GM12878 (cell line): ENCODE measurements at regions not wholly inside any gene's neighbourhood (a gene's known extent, or its start where the extent isn't known, plus 50 kb on each side); places are given as distances from the start of the nearest gene placed in this dataset.

ENCODE experiments used
- BHLHE40 ChIP-seq, 2 experiments: fragments of 450-650 bp in 1 of 2; IDR thresholded peaks; 2 replicates each; pipeline ENCODE4 v1.6.1; 2011 to 2017; ENCODE audit warnings: low read depth in 2 of 2, borderline replicate concordance in 1 of 2, improper control_type of control experiment in 1 of 2, low read length in 1 of 2, mild to moderate bottlenecking in 1 of 2
- CREB1 ChIP-seq: IDR thresholded peaks from 2 replicates; pipeline ENCODE4 v1.6.1; 2012; ENCODE audit warnings: low read depth, mild to moderate bottlenecking, inconsistent platforms
- EP300 ChIP-seq, 2 experiments: fragments of 150-350 bp in 1 of 2; IDR thresholded peaks; 2 replicates each; pipeline ENCODE4 v1.6.1; 2011 to 2012; ENCODE audit warnings: low read depth in 2 of 2, low read length in 2 of 2, borderline replicate concordance in 1 of 2, improper control_type of control experiment in 1 of 2, inconsistent platforms in 1 of 2; ENCODE audit not compliant: control insufficient read depth in 1 of 2
- MEF2A ChIP-seq: IDR thresholded peaks from 2 replicates; pipeline ENCODE4 v1.6.1; 2011; ENCODE audit warnings: low read depth, mild to moderate bottlenecking, low read length, moderate library complexity; ENCODE audit not compliant: insufficient read depth
- NFIC ChIP-seq: IDR thresholded peaks from 2 replicates; pipeline ENCODE4 v1.6.1; 2012; ENCODE audit warnings: low read depth, mild to moderate bottlenecking, inconsistent platforms, low read length, moderate library complexity
- POLR2AphosphoS5 ChIP-seq: IDR thresholded peaks from 2 replicates; pipeline ENCODE4 v1.6.1; 2011; ENCODE audit warnings: mild to moderate bottlenecking, low read length, inconsistent platforms
- POU2F2 ChIP-seq: IDR thresholded peaks from 3 replicates; pipeline ENCODE4 v1.6.1; 2011; ENCODE audit warnings: low read depth, mild to moderate bottlenecking, low read length, borderline replicate concordance
- RAD21 ChIP-seq: IDR thresholded peaks from 2 replicates; pipeline ENCODE4 v1.6.1; 2011; ENCODE audit warnings: mild to moderate bottlenecking, low read depth, low read length, moderate library complexity; ENCODE audit not compliant: insufficient read depth

DNA sequence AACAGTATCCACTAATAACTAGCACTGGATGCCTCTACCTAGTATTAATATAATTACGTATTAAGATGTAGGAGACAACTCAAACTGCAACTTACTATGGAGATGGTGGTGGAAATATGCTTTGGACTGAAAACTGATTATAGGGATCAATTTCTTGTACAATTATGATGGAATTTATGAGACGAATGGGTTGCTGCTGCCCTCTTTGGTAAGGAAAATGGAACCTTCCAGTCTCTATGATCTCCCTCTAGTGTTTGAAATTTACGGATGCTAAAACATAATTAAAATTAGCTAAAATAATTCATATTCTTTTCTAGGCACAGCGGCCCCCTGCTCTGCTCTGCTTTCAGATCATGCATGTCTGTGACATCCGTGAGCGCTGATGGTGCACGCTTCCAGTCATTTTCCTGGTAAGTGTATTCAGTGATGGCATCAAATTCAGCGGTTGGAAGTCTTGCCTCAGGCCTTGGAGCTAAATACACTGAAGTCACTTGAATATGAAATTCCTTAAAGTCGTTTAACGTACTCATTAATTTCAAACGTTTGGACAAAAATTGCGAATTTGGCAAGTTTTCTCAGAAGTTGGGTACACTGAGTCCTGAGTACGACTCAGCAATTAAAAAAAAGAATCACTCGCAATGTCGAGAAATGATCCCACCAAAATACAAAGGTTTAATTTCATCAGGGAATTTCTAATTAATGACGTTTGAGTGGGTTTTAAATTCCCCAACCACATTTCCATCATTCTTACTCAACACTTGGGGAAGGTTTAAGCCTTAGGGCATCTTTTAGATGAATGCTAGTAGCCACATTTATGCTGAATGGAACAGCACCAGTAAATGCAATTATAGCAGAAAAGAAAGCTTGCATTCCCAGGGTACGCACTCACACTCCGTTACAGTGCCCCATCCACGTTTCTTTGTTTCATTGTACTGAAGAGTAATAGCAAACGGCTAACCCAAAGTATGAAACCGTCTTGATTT lies 132.6 kb downstream of the NR2F2 start:
- TF ChIP-seq BHLHE40 (IDR thresholded peaks at IDR 0.05; ENCODE audit: borderline replicate concordance in 1 of 2, low read depth in 2 of 2, low read length in 1 of 2) = no peak
- no peak for TF ChIP-seq CREB1
- TF ChIP-seq RAD21 = no peak
- no peak for TF ChIP-seq POLR2AphosphoS5
- TF ChIP-seq POU2F2 = no peak
- TF ChIP-seq EP300 (IDR thresholded peaks at IDR 0.05; ENCODE audit: borderline replicate concordance in 1 of 2, control insufficient read depth in 1 of 2, low read depth in 2 of 2, low read length in 2 of 2) = no peak
- TF ChIP-seq NFIC = no peak
- no peak for TF ChIP-seq MEF2A
